GM18861 (cell line): ENCODE measurements at regions not wholly inside any gene's neighbourhood (a gene's known extent, or its start where the extent isn't known, plus 50 kb on each side); places are given as distances from the start of the nearest gene placed in this dataset.
"Not testable (repeated sequence)": the region's sequence is repeated elsewhere in the genome, so short reads cannot be mapped to it uniquely, and the experiment has no call there.

Source experiments
- ATAC-seq: cut with Tn5 transposase; IDR thresholded peaks from one replicate; pipeline ENCODE4 v1.9.1; 2021; ENCODE audit not compliant: unreplicated experiment

DNA sequence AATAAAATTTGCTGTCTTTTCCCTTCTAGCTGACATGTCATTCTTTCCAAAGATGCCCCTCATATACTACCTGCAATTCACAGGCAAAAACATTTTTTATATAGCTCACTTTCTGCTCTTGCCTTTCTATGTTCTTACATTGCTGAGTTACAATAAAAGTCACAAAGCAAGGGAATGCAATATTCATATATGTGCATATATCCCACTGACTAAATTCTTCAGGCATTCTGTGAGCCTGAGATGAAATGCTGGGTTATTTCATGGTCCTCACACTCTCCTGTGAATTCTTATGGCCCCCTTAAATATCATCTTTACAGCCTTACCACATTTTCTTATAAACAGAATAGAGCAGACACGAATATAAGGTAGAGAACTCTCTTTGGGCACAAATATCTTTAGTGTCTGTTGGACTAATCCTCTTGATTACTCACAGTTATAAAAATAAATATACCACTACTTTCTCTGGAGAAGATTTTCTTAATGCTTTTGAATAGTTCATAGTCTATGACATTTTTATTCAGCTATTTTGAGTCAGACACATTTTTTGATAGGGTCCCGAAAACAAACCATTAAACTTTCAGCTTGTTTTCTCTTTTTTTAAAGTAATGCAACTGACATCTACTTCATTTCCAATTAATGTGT is 84.1 kb upstream of the H2AZ1 start:
- no peak for ATAC-seq

DNA sequence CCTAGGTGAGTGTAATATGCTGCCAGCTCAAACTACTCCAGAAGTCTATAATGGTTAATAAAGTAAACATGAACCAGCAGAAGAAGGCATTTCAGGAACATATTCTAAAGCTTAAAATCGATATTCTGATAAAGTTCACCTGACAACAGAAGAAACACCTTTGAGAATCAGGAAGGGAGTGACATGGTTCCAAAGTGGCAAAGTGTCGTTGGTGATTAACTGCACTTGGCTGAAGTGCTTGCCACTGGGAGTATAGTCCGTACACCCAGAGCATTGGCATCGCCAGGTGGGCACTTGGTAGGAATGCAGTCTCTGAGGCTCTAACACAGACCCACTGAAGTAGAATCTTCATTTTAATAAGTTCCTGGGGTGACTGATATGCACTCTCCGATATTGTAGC is 76.0 kb upstream of the H2AZ1 start:
- ATAC-seq, result no peak

GRCh38 chr4:100023800-100024199 is 73.7 kb upstream of the H2AZ1 start:
- no peak for ATAC-seq

DNA sequence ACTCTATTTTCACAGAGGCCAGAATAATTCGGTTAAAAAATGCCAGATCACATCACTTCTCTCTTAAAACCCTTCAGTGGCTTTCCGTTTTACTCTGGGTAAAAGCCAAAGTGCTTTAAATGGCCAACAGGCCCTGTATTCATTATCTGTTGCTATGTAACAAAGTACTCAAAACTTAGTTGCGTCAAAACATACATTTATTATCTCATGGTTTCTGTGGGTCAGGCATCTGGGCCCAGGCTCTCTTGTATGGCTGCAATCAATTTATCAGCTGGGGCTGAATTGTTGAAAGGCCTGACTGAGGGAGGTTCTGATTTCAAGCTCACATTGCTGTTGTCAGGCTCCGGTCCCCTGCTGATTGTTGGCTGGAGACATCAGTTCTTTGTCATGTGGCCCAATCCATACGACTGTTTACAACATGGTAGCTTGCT is 72.7 kb upstream of the H2AZ1 start:
- ATAC-seq, result no peak

GRCh38 chr4:100019821-100020220 is 69.7 kb upstream of the H2AZ1 start:
- no peak for ATAC-seq

DNA sequence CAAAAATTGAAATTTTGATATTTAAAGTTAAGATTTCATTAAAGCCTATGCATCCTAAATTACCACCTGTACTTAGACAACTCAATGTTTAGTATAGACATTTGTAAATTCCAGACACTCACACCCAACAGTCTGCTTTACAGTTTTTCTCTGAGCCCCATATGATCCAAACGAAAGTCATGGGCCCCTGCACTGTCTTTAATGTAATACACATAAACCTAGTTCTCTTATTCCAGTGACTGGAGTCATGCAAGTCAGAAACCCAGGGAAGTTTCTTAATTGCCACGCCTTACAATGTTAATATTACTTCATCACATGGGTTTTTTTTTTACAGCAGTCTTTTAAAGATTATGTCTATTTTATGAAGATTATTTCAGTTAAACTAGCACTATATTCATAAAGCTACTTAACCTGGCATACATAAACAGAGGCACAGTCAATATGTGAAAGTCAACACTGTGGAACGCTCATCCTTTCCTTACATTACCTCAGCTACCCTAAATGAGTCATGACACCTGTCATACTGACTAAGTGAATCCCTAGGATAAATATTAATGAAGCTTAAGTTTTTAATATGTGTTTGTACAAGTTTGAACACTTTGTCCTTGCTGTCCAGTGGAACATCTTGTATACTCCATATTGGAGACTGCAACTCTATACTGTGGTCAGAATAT is 67.7 kb upstream of the H2AZ1 start:
- peak; percentile 72 for ATAC-seq

- no peak for ATAC-seq
These were observed 66.1 kb upstream of the H2AZ1 start for GRCh38 chr4:100016191-100016590.

- no peak for ATAC-seq
These were observed 64.5 kb upstream of the H2AZ1 start for GRCh38 chr4:100014616-100015015.

- no peak for ATAC-seq
These were observed 59.4 kb upstream of the H2AZ1 start for GRCh38 chr4:100009490-100009889.

GRCh38 chr4:100008048-100008447 is 58.0 kb upstream of the H2AZ1 start:
- no peak for ATAC-seq

GRCh38 chr4:100006161-100006560 is 56.1 kb upstream of the H2AZ1 start:
- not testable (repeated sequence) for ATAC-seq
